Mucosa of rectum (tissue), 2 donors: ENCODE measurements at regions not wholly inside any gene's neighbourhood (a gene's known extent, or its start where the extent isn't known, plus 50 kb on each side); places are given as distances from the start of the nearest gene placed in this dataset.

ENCODE experiments used
- H3K27ac ChIP-seq, 2 donors: one replicate each; pipeline ENCODE4 v1.7.0; 2013; ENCODE audit warnings: inconsistent platforms in 2 of 2, low read depth in 2 of 2, low read length in 2 of 2
- H3K27me3 ChIP-seq, 2 donors: one replicate each; pipeline ENCODE4 v1.7.0; 2013; ENCODE audit warnings: low read length in 2 of 2; ENCODE audit not compliant: control insufficient read depth in 2 of 2, insufficient read depth in 2 of 2
- H3K36me3 ChIP-seq, 2 donors: one replicate each; pipeline ENCODE4 v1.7.0; 2013; ENCODE audit warnings: low read length in 2 of 2; ENCODE audit not compliant: control insufficient read depth in 2 of 2, insufficient read depth in 2 of 2
- H3K4me1 ChIP-seq, 2 donors: one replicate each; pipeline ENCODE4 v1.7.0; 2013; ENCODE audit warnings: low read length in 2 of 2, mild to moderate bottlenecking in 1 of 2; ENCODE audit not compliant: control insufficient read depth in 2 of 2, insufficient read depth in 2 of 2
- H3K4me3 ChIP-seq, 2 donors: one replicate each; pipeline ENCODE4 v1.7.0; 2013; ENCODE audit warnings: low read length in 2 of 2
- H3K9ac ChIP-seq, 2 donors: one replicate each; pipeline ENCODE4 v1.7.0; 2013; ENCODE audit warnings: low read length in 2 of 2, low read depth in 1 of 2, mild to moderate bottlenecking in 1 of 2
- H3K9me3 ChIP-seq, 2 donors: one replicate each; pipeline ENCODE4 v1.7.0; 2013; ENCODE audit warnings: low read length in 2 of 2; ENCODE audit not compliant: control insufficient read depth in 2 of 2
- donor health status: healthy.
- donor health status: Normal muscosa, but diverticular disease.

DNA sequence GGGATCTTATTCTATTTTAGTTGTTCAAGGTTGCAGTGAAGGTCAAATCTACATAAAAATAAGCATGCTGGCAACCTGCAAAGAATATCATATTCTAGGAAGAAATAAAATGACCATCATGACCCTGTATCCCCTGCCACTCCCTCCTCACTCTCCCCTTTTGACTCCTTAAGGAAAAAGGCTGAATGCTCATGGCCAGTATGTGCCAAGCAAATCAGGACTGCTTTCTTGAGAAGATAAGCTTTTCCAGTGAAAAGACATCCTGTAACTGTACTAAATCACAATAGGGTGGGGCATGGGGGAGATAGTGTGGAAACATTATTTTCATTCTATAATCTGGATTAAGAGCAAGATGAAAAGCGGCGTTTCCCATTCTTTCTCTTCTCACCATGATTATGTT is 100.6 kb upstream of the LIFR start:
- Histone ChIP-seq H3K4me3 (no peak overlapping the region), H3K27me3 (peaks cover 0 to 2% of the 10 kb centered on the region in 2 donors), H3K9me3 (no peaks in the 10 kb centered on the region), H3K36me3 (no peaks in the 10 kb centered on the region), H3K27ac (no peak overlapping the region), H3K4me1 (no peaks in the 10 kb centered on the region), H3K9ac (no peak overlapping the region)

DNA sequence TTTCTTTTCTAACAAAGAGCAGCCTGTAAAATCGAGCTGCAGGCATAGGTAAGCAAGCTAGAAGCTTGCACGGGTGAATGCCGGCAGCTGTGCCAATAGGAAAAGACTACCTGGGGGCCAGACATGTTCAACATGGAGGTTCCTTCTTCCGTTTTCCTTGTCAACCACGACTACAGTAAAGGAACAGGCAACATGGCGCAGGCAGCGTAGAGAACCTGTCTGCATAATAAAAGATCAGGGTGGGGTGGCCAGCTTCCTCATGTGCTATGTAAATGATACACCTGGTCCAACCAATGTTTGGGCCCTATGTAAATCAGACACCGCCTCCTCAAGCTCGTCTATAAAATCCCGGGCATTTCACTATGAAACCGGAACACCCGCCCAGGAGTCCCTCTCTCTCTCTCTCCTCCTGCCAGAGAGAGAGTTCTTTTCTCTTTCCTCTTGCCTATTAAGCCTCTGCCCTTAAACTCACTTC is 103.8 kb upstream of the LIFR start:
- H3K9ac ChIP-seq, result no peak overlapping the region
- H3K4me1 ChIP-seq, result no peaks in the 10 kb centered on the region
- H3K4me3 ChIP-seq, result no peak overlapping the region
- no peaks in the 10 kb centered on the region for H3K27me3 ChIP-seq
- no peaks in the 10 kb centered on the region for H3K9me3 ChIP-seq
- no peak overlapping the region for H3K27ac ChIP-seq
- H3K36me3 ChIP-seq, result no peaks in the 10 kb centered on the region

DNA sequence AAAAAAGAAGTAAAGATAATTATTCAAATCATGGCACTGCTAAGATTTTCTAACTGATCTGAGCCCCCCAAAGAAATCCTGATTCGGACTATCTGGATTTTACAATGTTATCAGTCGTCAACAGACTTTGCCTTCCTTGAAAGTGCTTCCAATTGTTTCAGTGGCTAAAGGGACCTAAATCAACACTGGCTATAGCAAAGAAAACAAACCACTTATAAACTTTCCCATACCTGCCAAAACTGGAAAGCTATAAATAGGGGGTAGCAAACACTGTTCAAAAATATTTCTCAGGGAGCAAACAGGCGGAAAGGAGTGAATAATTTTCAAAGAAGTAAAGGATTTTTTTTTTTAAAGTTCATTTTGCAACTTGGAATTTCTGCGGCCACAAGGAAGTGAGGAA is 105.6 kb upstream of the LIFR start:
- no peaks in the 10 kb centered on the region for H3K36me3 ChIP-seq
- H3K9ac ChIP-seq, result no peak overlapping the region
- H3K4me1 ChIP-seq, result no peaks in the 10 kb centered on the region
- no peak overlapping the region for H3K4me3 ChIP-seq
- no peaks in the 10 kb centered on the region for H3K27me3 ChIP-seq
- no peak overlapping the region for H3K27ac ChIP-seq
- no peaks in the 10 kb centered on the region for H3K9me3 ChIP-seq

DNA sequence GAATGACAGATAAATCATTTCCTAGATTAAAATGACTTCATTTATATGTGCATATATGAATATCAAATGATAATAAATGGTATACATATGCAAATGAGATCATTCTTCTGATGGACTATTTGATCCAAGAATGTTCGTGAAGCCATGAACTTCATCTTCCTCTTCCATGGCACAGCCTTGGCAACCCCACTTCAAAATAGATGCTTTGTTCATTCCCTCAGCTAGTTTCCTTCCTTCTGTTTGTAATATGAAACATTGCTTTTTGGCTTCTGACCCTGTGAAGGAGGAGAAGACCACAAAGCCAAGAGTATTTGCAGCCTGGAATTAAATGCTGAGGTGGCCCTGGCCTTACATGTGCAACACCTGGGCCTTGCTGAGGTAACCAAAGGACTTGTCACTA is 106.8 kb upstream of the LIFR start:
- Histone ChIP-seq H3K36me3 (no peaks in the 10 kb centered on the region), H3K9me3 (no peaks in the 10 kb centered on the region), H3K9ac (no peak overlapping the region), H3K4me1 (no peaks in the 10 kb centered on the region), H3K4me3 (no peak overlapping the region), H3K27ac (no peak overlapping the region), H3K27me3 (no peaks in the 10 kb centered on the region)

DNA sequence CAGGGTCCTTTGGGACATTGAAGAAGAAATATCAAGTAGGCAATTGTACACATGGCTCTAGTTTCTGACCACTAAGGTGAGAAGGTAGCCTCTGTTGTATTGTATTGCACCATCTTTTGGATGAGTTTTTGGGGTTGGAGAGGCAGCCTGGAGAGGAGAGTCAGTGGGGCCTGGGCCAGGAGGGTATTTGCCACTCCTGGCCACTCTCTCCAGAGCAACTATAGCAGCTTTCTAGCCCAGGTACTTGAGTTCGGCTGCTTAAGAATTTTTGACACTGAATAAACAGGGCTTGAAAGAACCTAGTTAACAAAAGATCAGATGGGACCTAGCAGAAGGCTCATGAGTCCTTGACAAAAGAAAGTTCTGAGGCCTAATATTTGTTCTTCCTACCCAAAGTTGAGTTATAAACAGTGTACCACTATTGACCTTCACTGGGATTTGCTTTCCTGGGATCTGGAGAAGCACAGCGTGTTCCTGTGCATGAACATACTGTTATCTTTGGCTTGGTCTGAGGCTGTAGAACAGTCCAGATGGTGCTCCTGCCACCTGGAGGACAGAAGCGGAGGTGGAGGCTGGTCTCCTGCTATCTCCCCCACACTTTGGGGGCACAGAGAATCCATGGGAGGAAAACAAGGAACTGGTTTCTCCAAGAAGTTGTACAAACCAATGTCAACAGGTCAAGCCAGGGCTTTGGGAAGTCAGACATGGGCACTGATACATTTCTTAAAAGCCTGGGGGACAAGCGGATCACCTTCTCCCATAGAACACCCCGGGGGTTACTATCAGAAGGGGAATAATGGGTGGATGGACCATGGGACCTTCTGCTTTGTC is 110.4 kb upstream of the LIFR start:
- no peak overlapping the region for H3K9ac ChIP-seq
- no peak overlapping the region for H3K27ac ChIP-seq
- H3K4me3 ChIP-seq, result no peak overlapping the region
- no peaks in the 10 kb centered on the region for H3K27me3 ChIP-seq
- H3K9me3 ChIP-seq, result no peaks in the 10 kb centered on the region
- H3K4me1 ChIP-seq, result no peaks in the 10 kb centered on the region
- no peaks in the 10 kb centered on the region for H3K36me3 ChIP-seq

DNA sequence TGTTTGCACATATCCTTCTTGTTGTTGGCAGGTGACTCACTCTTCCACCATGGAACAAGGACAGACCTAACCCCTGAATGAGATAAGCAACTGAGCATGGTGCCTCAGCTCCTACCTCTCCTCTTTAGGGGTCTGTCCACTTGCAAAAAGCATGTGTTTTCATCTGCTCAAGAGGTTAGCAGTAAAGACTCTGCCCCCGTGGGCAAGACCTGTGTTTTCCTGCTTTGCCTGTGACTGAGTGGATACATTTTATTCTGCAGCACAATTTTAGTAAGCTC is 111.0 kb upstream of the LIFR start:
- Histone ChIP-seq H3K36me3 (no peaks in the 10 kb centered on the region), H3K4me3 (no peak overlapping the region), H3K9me3 (no peaks in the 10 kb centered on the region), H3K9ac (no peak overlapping the region), H3K27me3 (no peaks in the 10 kb centered on the region), H3K27ac (no peak overlapping the region), H3K4me1 (no peaks in the 10 kb centered on the region)

DNA sequence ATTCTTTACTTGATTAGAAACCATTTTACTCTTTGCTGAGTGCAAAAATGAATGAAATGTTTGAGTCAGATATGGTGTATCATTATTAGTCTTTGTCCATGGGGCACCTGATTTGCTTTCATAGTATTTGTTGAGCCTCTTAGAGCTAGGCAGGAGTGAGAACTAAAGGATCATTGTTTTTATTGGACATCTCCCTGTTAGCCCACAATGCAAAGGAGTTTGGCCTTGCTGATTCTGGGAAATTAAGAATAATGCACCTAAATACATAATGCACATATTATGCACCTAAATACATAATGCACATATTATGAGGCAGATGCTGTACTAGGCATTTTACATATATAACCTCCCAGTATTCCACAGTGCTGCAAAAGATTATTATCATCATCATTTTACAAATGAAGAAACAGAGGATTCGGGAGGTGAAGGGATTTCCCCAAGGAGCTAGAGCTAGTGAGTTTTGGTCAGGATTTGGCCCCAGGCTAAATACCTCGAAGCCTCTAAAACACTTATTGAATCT is 113.0 kb upstream of the LIFR start:
- H3K4me1 ChIP-seq, result no peaks in the 10 kb centered on the region
- H3K27ac ChIP-seq, result no peak overlapping the region
- H3K36me3 ChIP-seq, result no peaks in the 10 kb centered on the region
- H3K9me3 ChIP-seq, result no peaks in the 10 kb centered on the region
- H3K4me3 ChIP-seq, result no peak overlapping the region
- H3K9ac ChIP-seq, result no peak overlapping the region
- no peaks in the 10 kb centered on the region for H3K27me3 ChIP-seq

DNA sequence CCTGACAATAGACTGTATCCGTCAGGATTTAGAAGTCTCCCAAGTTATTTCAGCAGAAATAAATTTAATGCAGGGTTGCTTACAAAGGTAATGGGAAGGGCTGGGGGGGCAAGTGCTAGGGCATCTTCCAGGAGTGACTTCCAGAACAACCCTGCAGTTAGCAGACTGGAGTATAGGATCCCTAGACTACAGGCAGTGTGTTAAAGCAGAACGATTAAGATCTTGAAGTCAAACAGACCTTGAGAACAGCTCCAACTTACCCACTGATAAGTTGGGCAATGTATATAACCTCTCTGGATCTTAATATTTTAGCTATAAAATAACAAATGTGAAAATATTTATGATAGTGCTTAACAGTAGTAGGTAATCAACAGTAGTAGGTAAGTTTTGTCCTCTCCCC is 113.6 kb upstream of the LIFR start:
- H3K36me3 ChIP-seq, result no peaks in the 10 kb centered on the region
- no peak overlapping the region for H3K27ac ChIP-seq

DNA sequence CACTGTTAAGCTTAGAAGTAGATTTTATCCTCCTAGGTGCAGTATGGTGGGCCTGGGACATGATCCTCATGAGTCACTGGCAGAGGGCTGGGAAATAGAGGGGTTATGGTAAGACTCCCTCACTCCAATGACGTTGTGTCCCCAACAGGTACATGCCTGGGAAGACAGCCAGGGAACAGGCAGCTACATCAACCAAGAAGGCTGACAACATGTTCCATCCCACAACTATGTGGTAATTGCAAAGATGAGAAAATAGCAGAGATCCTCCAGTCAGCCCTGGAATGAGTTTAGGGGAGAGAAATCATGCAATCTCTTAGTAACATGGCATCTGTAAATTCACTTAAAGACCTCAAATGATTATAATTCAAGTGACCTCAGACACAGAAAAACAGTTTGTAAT is 114.4 kb upstream of the LIFR start:
- Histone ChIP-seq H3K4me1 (no peaks in the 10 kb centered on the region), H3K36me3 (no peaks in the 10 kb centered on the region), H3K9me3 (no peaks in the 10 kb centered on the region), H3K4me3 (no peak overlapping the region), H3K27ac (no peak overlapping the region), H3K27me3 (no peaks in the 10 kb centered on the region), H3K9ac (no peak overlapping the region)

More for the DNA sequence above, 113.6 kb upstream of the LIFR start:
- no peaks in the 10 kb centered on the region for H3K9me3 ChIP-seq
- H3K9ac ChIP-seq, result no peak overlapping the region
- H3K27me3 ChIP-seq, result no peaks in the 10 kb centered on the region
- no peak overlapping the region for H3K4me3 ChIP-seq
- H3K4me1 ChIP-seq, result no peaks in the 10 kb centered on the region

DNA sequence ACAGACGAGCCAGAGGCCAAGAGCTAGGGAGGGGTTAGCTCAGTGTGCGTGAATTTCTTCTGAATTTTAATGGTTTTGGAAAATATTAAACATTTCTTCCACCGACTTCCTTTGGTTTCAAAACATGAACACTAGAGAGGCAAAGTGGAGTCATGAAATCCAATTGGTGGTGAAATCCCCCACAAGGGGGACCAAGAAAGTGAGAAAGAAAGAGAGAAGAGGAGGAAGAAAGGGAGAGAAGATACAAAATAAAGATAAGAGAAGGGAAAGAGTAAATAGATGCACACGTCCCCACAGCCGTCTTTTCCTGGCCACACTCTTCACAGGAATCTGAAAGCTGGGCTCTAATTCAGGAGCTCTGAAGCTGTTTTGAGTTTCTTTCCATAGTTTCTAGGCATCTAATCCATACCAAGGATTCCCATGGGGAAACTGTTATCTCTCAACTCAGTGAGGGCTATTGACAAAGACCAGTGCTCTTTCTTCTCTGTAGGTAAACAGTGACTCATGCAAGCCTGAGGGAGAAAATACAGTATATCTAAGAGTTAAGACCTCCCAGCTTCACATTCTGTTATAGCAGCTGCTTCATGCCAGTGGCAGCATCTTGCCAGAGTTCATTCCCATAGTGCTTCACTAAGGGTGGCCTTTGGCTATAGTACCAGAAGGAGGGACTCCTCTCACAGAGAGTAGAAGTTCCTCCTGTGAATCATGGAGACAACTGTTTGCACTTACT is 115.8 kb upstream of the LIFR start:
- no peaks in the 10 kb centered on the region for H3K4me1 ChIP-seq
- no peaks in the 10 kb centered on the region for H3K9me3 ChIP-seq
- H3K27me3 ChIP-seq, result no peaks in the 10 kb centered on the region
- H3K36me3 ChIP-seq, result no peaks in the 10 kb centered on the region
- H3K27ac ChIP-seq, result no peak overlapping the region
- H3K9ac ChIP-seq, result no peak overlapping the region
- no peak overlapping the region for H3K4me3 ChIP-seq
